Naive thymus-derived CD4-positive, alpha-beta T cell (primary cell): ENCODE measurements at regions not wholly inside any gene's neighbourhood (a gene's known extent, or its start where the extent isn't known, plus 50 kb on each side); places are given as distances from the start of the nearest gene placed in this dataset.
"Not testable (repeated sequence)": the region's sequence is repeated elsewhere in the genome, so short reads cannot be mapped to it uniquely, and the experiment has no call there.

Experiments used
- ATAC-seq: fragments of 150-1000 bp; cut with Tn5 transposase; 2 replicates; pipeline ENCODE4 v1.10.0; 2021; ENCODE audit warnings: mild to moderate bottlenecking, moderate library complexity
- CTCF ChIA-PET: fragments of 350-600 bp; sonication (Branson Sonifier 250); formaldehyde crosslinking; loops from one replicate; lab custom pipeline; 2021; ENCODE audit warnings: antibody characterized with exemption; lab: Charles Lee
- POLR2A ChIA-PET: fragments of 350-600 bp; sonication (Branson Sonifier 250); formaldehyde crosslinking; loops from one replicate; lab custom pipeline; 2021; ENCODE audit warnings: antibody characterized with exemption, inconsistent platforms; lab: Charles Lee
- DNase-seq, 9 donors: peaks; one replicate each; pipeline versions ENCODE4 v3.0.0 to v3.0.0-alpha.2; 2020 to 2022; ENCODE audit warnings: mixed read lengths in 1 of 9
- H3K27ac ChIP-seq: one replicate; pipeline ENCODE4 v1.7.0; 2013; ENCODE audit warnings: mild to moderate bottlenecking, low read depth, low read length, moderate library complexity
- H3K27me3 ChIP-seq, 2 donors: one replicate each; pipeline ENCODE4 v1.7.0; 2013; ENCODE audit warnings: low read length in 2 of 2, mild to moderate bottlenecking in 2 of 2, moderate library complexity in 2 of 2; ENCODE audit not compliant: control insufficient read depth in 2 of 2, insufficient read depth in 2 of 2
- H3K36me3 ChIP-seq, 3 experiments: 1 replicate in 2 of 3; 2 replicates in 1 of 3; pipeline ENCODE4 v1.7.0; 2013; ENCODE audit warnings: low read length in 3 of 3, mild to moderate bottlenecking in 3 of 3, moderate library complexity in 1 of 3; ENCODE audit not compliant: insufficient read depth in 3 of 3, control insufficient read depth in 2 of 3
- H3K4me1 ChIP-seq, 2 donors: one replicate each; pipeline ENCODE4 v1.7.0; 2013; ENCODE audit warnings: low read length in 2 of 2, mild to moderate bottlenecking in 2 of 2, moderate library complexity in 1 of 2; ENCODE audit not compliant: control insufficient read depth in 2 of 2, insufficient read depth in 2 of 2
- H3K4me3 ChIP-seq: 2 replicates; pipeline ENCODE4 v1.7.0; 2013; ENCODE audit warnings: mild to moderate bottlenecking, low read length
- H3K9me3 ChIP-seq, 3 experiments: 1 replicate in 2 of 3; 2 replicates in 1 of 3; pipeline ENCODE4 v1.7.0; 2013; ENCODE audit warnings: low read length in 3 of 3; ENCODE audit not compliant: control insufficient read depth in 2 of 3
- H3K27ac Mint-ChIP-seq, 9 donors: one replicate each; pipeline ENCODE4 v1.8.0; 2020 to 2022; ENCODE audit warnings: mixed read lengths in 9 of 9, mild to moderate bottlenecking in 8 of 9, moderate library complexity in 5 of 9, inconsistent platforms in 2 of 9
- H3K27me3 Mint-ChIP-seq, 5 donors: one replicate each; pipeline ENCODE4 v1.8.0; 2021 to 2022; ENCODE audit warnings: mixed read lengths in 5 of 5, mild to moderate bottlenecking in 1 of 5
- H3K36me3 Mint-ChIP-seq, 5 donors: one replicate each; pipeline ENCODE4 v1.8.0; 2020 to 2022; ENCODE audit warnings: mixed read lengths in 5 of 5, mild to moderate bottlenecking in 3 of 5, inconsistent platforms in 1 of 5
- H3K4me1 Mint-ChIP-seq, 7 donors: one replicate each; pipeline ENCODE4 v1.8.0; 2020 to 2022; ENCODE audit warnings: mixed read lengths in 7 of 7, mild to moderate bottlenecking in 3 of 7, inconsistent platforms in 1 of 7
- H3K4me3 Mint-ChIP-seq, 10 donors: one replicate each; pipeline ENCODE4 v1.8.0; 2020 to 2022; ENCODE audit warnings: mild to moderate bottlenecking in 10 of 10, mixed read lengths in 10 of 10, moderate library complexity in 6 of 10, inconsistent platforms in 2 of 10
- H3K9me3 Mint-ChIP-seq, 11 donors: one replicate each; pipeline ENCODE4 v1.8.0; 2020 to 2022; ENCODE audit warnings: mixed read lengths in 11 of 11, mild to moderate bottlenecking in 4 of 11, inconsistent platforms in 1 of 11, moderate library complexity in 1 of 11
- intact Hi-C, 2 donors: fragments of 100-400 bp; cut with micrococcal nuclease; formaldehyde crosslinking; loops; one replicate each; pipeline ENCODE4 v1.15.1; 2023

DNA sequence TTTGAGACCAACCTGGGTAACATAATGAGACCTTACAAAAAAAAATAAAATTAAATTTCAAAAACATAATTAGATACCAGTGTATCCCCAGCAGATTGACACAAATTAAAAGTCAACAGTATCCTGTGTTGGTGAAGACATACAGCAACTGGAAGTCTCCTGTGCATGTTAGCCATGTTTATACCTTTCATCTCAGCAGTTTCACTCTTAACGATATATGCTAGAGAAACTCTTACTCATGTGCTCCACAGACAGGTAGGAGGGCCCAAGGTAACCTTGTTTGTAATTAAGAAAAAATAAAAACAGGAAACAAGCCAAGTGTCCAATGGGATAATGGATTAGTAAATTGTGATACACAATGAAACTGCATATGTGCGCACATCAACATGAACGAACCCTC lies 50.1 kb upstream of the N4BP3 start:
- ATAC-seq: no peak
- no peak overlapping the region for H3K4me3 Mint-ChIP-seq
- H3K27ac Mint-ChIP-seq: no peak overlapping the region
- H3K9me3 Mint-ChIP-seq: no peaks in the 10 kb centered on the region
- H3K27me3 ChIP-seq: no peaks in the 10 kb centered on the region
- intact Hi-C loops: loop anchor here in 1 of 2 donors (5.0 to 10.0 kb wide), 2 partner anchors 81 to 168 kb away; no protein-coding TSS in a partner anchor
- H3K4me3 ChIP-seq: no peak overlapping the region
- peaks cover 0 to 7% (median 0%) of the 10 kb centered on the region in 5 donors for H3K27me3 Mint-ChIP-seq
- ChIA-PET POLR2A (no interaction called here), CTCF (interaction anchor here (0.6 to 1.1 kb wide), 4 partner anchors 35 to 704 kb away, joined by 3 to 4 read pairs (median 3); no protein-coding TSS in a partner anchor)
- H3K4me1 Mint-ChIP-seq: peaks cover 0 to 11% (median 6%) of the 10 kb centered on the region in 7 donors
- no peaks in the 10 kb centered on the region for H3K36me3 Mint-ChIP-seq
- H3K27ac ChIP-seq: no peak overlapping the region
- H3K9me3 ChIP-seq: no peaks in the 10 kb centered on the region
- H3K4me1 ChIP-seq: no peaks in the 10 kb centered on the region
- no peak for DNase-seq
- H3K36me3 ChIP-seq: no peaks in the 10 kb centered on the region

GRCh38 chr5:178058321-178059012 lies 54.9 kb upstream of the N4BP3 start:
- Histone ChIP-seq H3K36me3 (no peaks in the 10 kb centered on the region), H3K4me1 (no peaks in the 10 kb centered on the region), H3K27me3 (no peaks in the 10 kb centered on the region), H3K4me3 (no peak overlapping the region), H3K9me3 (no peaks in the 10 kb centered on the region), H3K27ac (no peak overlapping the region)
- intact Hi-C loops: loop anchor here in 1 of 2 donors (5.0 kb wide), 1 partner anchor 121 kb away; no protein-coding TSS in a partner anchor
- no peaks in the 10 kb centered on the region for H3K9me3 Mint-ChIP-seq
- H3K27ac Mint-ChIP-seq: no peak overlapping the region
- no peak for DNase-seq
- peaks cover 0 to 3% (median 0%) of the 10 kb centered on the region in 5 donors for H3K36me3 Mint-ChIP-seq
- H3K4me3 Mint-ChIP-seq: no peak overlapping the region
- ATAC-seq: no peak
- POLR2A ChIA-PET: no interaction called here
- H3K4me1 Mint-ChIP-seq: peaks cover 0 to 5% (median 4%) of the 10 kb centered on the region in 7 donors
- H3K27me3 Mint-ChIP-seq: peaks cover 0 to 4% (median 0%) of the 10 kb centered on the region in 5 donors
- CTCF ChIA-PET: interaction anchor here (0.7 kb wide), 1 partner anchor 668 kb away, joined by 4 read pairs; no protein-coding TSS in a partner anchor

DNA sequence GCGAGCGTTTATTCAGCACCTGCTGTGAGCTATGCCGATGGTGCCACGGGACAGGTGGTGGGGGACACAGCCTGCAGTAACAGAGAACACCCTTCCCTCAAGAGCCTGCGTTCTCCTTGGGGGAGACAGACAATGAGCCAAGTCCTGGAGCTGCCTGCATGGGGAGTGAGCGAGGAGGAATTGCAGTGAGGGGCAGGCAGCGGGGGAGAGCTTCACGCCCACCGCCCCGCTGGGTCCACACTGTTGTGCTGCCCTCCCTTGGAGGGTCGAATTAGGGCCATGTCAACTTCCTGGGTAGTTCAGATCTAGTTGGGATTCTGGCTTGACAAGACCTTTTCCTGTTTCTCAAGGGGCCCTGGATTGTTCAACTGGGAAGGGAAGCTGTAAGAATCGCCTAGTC lies 55.5 kb upstream of the N4BP3 start:
- no peak for ATAC-seq
- intact Hi-C loops: loop anchor here in 1 of 2 donors (5.0 kb wide), 1 partner anchor 121 kb away; no protein-coding TSS in a partner anchor
- H3K4me1 Mint-ChIP-seq: peaks cover 0 to 5% (median 4%) of the 10 kb centered on the region in 7 donors
- H3K36me3 Mint-ChIP-seq: peaks cover 0 to 3% (median 0%) of the 10 kb centered on the region in 5 donors
- no peaks in the 10 kb centered on the region for H3K36me3 ChIP-seq
- H3K27ac ChIP-seq: no peak overlapping the region
- H3K27me3 ChIP-seq: no peaks in the 10 kb centered on the region
- DNase-seq: no peak
- no peaks in the 10 kb centered on the region for H3K4me1 ChIP-seq
- H3K27me3 Mint-ChIP-seq: peaks cover 0 to 4% (median 0%) of the 10 kb centered on the region in 5 donors
- no peaks in the 10 kb centered on the region for H3K9me3 ChIP-seq
- no peak overlapping the region for H3K27ac Mint-ChIP-seq
- ChIA-PET POLR2A (interaction anchor here (0.6 kb wide), 1 partner anchor 642 kb away, joined by 4 read pairs; no protein-coding TSS in a partner anchor), CTCF (interaction anchor here (1.2 kb wide), 1 partner anchor 19 kb away, joined by 3 read pairs; no protein-coding TSS in a partner anchor)
- H3K9me3 Mint-ChIP-seq: no peaks in the 10 kb centered on the region
- no peak overlapping the region for H3K4me3 ChIP-seq
- H3K4me3 Mint-ChIP-seq: no peak overlapping the region

- Mint-ChIP-seq H3K36me3 (peaks cover 0 to 3% (median 0%) of the 10 kb centered on the region in 5 donors), H3K27ac (no peak overlapping the region), H3K4me1 (peaks cover 0 to 1% (median under 1%) of the 10 kb centered on the region in 7 donors), H3K9me3 (no peaks in the 10 kb centered on the region), H3K4me3 (no peak overlapping the region), H3K27me3 (peaks cover 0 to 4% (median 0%) of the 10 kb centered on the region in 5 donors)
- Histone ChIP-seq H3K4me1 (no peaks in the 10 kb centered on the region), H3K27ac (no peak overlapping the region), H3K4me3 (no peak overlapping the region), H3K36me3 (no peaks in the 10 kb centered on the region), H3K27me3 (no peaks in the 10 kb centered on the region), H3K9me3 (no peaks in the 10 kb centered on the region)
- ATAC-seq (no peak), DNase-seq (no peak)
- intact Hi-C loops: loop anchor here in 1 of 2 donors (5.0 kb wide), 1 partner anchor 120 kb away; no protein-coding TSS in a partner anchor
- ChIA-PET POLR2A (no interaction called here), CTCF (interaction anchor here (1.2 kb wide), 1 partner anchor 19 kb away, joined by 3 read pairs; no protein-coding TSS in a partner anchor)
Measured at GRCh38 chr5:178056935-178057334, 56.4 kb upstream of the N4BP3 start.

- H3K27ac ChIP-seq, H3K9me3 Mint-ChIP-seq, H3K4me3 Mint-ChIP-seq, H3K4me1 Mint-ChIP-seq, POLR2A ChIA-PET, H3K27ac Mint-ChIP-seq, ATAC-seq, DNase-seq, CTCF ChIA-PET, H3K27me3 ChIP-seq, H3K27me3 Mint-ChIP-seq, H3K9me3 ChIP-seq, H3K36me3 ChIP-seq, H3K4me1 ChIP-seq, H3K36me3 Mint-ChIP-seq, H3K4me3 ChIP-seq: not testable (repeated sequence)
- intact Hi-C loops: loop anchor here in 1 of 2 donors (5.0 kb wide), 1 partner anchor 118 kb away; no protein-coding TSS in a partner anchor
Measured at GRCh38 chr5:178055536-178055935, 57.8 kb upstream of the N4BP3 start.

DNA sequence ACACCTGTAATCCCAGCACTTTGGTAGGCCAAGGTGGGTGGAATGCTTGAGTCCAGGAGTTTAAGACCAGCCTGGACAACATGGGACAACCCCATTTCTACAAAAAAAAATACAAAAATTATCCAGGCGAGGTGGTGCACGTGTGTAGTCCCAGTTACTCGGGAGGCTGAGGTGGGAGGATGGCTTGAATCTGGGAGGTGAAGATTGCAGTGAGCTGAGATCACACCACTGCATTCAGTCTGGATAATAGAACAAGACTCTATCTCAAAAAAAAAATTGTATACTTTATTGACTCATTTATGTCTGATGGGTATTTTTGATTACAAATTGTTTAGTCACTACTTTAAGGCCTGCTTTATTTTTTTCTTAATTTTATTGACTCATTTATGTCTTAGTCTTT lies 56.0 kb upstream of the PROP1 start:
- H3K36me3 ChIP-seq, H3K4me3 Mint-ChIP-seq, H3K27ac ChIP-seq, intact Hi-C loops, ATAC-seq, H3K4me1 Mint-ChIP-seq, CTCF ChIA-PET, H3K36me3 Mint-ChIP-seq, H3K4me3 ChIP-seq, H3K4me1 ChIP-seq, H3K27ac Mint-ChIP-seq, H3K9me3 Mint-ChIP-seq, DNase-seq, H3K9me3 ChIP-seq, H3K27me3 Mint-ChIP-seq, POLR2A ChIA-PET, H3K27me3 ChIP-seq: not testable (repeated sequence)
